ENCODE measurements at regions not wholly inside any gene's neighbourhood (a gene's known extent, or its start where the extent isn't known, plus 50 kb on each side); places are given as distances from the start of the nearest gene placed in this dataset.
"Not testable (repeated sequence)": the region's sequence is repeated elsewhere in the genome, so short reads cannot be mapped to it uniquely, and the experiment has no call there.

- DNase-seq (ENCODE audit: low spot score) = no peak
Measured at GRCh38 chr18:47409519-47409918, 158.1 kb upstream of the SKOR2 start.

- DNase-seq (ENCODE audit: low spot score) = no peak
Measured at GRCh38 chr18:47407736-47408135, 156.3 kb upstream of the SKOR2 start.

DNA sequence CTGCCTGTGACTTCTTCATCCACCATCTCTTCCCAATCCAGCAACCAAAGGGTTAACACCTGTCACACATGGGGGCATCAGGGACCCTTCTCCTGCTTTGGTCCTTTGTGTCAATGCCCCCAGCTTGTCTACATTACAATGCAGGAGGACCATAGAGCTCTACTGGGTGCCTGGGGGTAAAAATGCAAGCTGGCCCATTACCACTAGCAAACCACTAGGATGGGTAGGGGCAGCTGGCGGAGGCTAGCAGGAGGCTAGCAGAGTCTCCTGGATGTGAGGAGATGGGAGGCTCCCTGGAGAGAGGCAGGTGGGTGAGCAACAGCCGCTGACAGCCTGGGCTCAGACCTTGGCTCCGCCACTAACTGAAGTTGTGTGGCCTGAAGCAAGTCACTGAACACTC lies 153.4 kb upstream of the SKOR2 start:
- DNase-seq (ENCODE audit: low spot score) = no peak

- no peak for DNase-seq (ENCODE audit: low spot score)
Measured at GRCh38 chr18:47403949-47404348, 152.5 kb upstream of the SKOR2 start.

DNA sequence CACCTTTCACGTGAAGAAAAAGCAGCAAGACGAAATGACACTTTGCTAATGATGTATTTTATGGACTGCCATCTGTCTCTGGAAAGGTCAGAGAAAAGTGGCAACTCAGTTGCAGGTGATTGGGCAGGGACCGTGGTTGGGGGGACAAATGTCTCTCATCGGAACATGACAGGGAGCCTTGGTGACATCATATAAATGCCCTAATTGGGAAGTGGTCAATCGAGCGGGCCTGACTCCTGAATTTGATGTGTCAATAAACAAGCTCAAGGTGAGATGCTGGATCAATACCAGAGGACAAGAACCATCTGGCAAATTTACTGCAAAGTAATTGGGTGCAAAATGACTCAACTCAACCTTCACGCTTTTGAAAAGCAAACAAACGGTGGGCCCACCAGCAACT lies 151.9 kb upstream of the SKOR2 start:
- DNase-seq (ENCODE audit: low spot score) = no peak

- no peak for DNase-seq (ENCODE audit: low spot score)
Measured at GRCh38 chr18:47399475-47399874, 148.0 kb upstream of the SKOR2 start.

DNA sequence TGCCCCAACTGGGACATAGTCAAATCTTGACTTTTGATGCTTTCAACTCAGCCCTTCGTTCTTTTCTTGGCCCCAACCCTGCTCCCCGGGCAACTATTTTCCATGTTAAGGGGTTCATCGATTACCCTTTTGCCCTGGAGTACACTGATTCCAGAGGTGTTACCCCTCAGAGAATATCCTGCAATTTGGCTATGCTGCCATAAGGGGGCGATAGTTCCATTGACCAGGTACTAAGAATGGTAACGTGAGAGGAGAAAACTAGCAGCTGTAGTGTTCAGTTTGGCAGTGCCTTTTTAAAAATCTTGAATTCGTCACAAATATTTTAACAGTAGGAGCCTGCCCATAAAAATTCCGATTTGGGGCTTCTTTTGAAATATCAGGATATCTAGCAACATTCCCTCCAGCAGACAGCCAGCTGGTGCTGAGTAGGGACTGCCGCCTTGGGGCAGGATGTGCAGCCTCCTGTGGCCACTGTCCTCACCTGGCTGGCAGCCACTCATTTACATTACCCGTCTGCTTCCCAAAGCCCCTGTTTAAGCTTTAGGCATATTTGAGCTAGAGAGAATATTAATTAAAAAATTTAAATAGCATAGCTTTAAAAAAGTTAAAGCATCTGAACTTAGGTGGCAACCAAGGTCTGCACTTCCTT lies 146.3 kb upstream of the SKOR2 start:
- no peak for DNase-seq (ENCODE audit: low spot score)

- no peak for DNase-seq (ENCODE audit: low spot score)
Measured at GRCh38 chr18:47391665-47392064, 140.2 kb upstream of the SKOR2 start.

GRCh38 chr18:47390410-47391024 lies 139.1 kb upstream of the SKOR2 start:
- no peak for DNase-seq (ENCODE audit: low spot score)

GRCh38 chr18:47389210-47389609 lies 137.8 kb upstream of the SKOR2 start:
- DNase-seq (ENCODE audit: low spot score) = no peak

- no peak for DNase-seq (ENCODE audit: low spot score)
Measured at GRCh38 chr18:47387864-47388263, 136.4 kb upstream of the SKOR2 start.

- no peak for DNase-seq (ENCODE audit: low spot score)
Measured at GRCh38 chr18:47383729-47384128, 132.3 kb upstream of the SKOR2 start.

DNA sequence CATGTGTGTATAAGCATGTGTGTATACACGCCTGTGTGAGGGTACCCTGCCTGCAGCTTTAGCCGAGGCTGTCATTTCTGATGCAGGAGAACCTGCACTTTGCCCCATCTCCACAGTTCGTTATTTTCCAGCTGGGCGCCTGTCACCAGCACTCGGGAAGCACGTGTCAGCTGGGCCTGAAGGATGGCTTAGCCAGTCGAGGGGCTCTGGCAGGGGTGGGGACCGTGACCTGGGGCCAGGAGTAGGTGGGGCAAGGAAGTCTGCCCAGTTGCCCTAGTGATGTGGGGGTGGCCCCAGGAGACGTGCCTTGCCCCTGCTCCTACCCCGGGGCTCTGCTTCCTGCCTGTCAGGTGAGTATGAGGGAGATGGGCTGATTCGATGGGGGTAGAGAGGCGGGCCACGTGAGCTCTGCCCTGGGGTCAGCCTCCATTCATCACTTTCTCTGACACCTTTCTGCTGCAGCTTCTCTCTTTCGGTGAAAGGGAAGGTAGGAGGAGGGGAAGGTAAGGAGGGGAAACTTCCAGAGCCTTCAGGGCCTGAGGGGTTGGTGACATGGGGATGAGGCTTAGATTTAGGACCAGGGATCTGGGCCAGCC lies 130.6 kb upstream of the SKOR2 start:
- no peak for DNase-seq (ENCODE audit: low spot score)

- no peak for DNase-seq (ENCODE audit: low spot score)
Measured at GRCh38 chr18:47380153-47380552, 128.7 kb upstream of the SKOR2 start.

DNA sequence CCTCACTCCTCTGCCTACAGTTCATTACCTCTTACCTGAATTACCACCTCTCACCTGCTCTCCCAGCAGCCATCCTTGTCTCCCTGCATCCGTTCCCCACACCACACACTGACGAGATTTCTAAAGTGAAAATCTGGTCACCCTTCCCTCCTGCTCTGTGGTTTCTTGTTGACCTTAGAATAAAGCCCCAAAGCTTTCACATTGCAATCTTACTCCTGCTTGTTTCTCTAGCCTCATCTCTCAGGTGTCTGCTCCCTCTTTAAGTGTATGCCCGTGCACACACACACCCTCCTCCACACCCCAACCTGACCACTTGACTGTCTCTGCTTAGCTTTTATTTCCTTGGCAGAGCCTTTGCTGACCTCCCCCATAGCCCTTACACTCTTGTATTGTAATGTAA lies 122.0 kb upstream of the SKOR2 start:
- no peak for DNase-seq (ENCODE audit: low spot score)

- DNase-seq (ENCODE audit: low spot score) = no peak
Measured at GRCh38 chr18:47370052-47370451, 118.6 kb upstream of the SKOR2 start.

GRCh38 chr18:47354061-47354460 lies 102.6 kb upstream of the SKOR2 start:
- not testable (repeated sequence) for DNase-seq (ENCODE audit: low spot score)

DNA sequence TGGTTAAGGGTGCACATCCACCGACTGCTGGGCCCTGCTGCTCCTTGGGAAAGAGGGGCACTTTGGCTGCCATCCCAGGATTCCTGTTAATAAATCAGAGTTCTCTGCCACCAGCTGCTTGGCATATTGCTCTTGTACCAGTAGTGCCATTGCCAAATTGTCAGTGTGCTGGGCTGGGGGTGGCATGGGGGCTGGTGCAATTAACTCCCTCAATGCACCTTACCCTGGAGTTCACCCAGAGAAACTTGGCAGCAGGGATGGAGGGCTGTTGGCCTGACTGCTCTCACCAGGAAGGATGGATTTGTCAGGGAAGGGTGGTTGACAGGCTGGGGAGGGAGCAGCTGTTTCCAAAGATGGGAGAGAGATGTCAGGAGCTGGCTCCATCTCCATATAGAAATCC lies 94.6 kb upstream of the SKOR2 start:
- no peak for DNase-seq (ENCODE audit: low spot score)

DNA sequence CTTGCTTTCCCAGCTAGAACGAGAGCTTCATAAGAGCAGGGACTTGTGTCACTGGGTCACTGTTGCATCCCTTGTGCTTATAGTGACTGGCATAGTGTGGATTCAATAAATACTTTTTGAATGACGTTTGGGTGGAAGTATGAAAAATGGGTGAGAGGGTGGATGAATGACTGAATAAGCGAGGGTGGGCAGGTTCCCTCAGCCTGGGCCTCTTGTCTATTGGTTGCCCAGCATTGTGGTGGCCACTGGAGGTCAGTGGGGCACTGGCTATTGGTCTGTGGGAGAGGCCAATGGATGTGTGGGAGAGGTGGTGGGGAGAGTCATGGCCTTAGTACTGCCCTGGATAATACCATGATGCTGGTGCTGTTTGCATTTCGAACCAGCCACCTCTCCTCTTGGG lies 93.8 kb upstream of the SKOR2 start:
- no peak for DNase-seq (ENCODE audit: low spot score)

GRCh38 chr18:47343291-47343690 lies 91.8 kb upstream of the SKOR2 start:
- DNase-seq (ENCODE audit: low spot score) = no peak

- no peak for DNase-seq (ENCODE audit: low spot score)
Measured at GRCh38 chr18:47342566-47342965, 91.1 kb upstream of the SKOR2 start.

GRCh38 chr18:47341678-47342077 lies 90.2 kb upstream of the SKOR2 start:
- DNase-seq (ENCODE audit: low spot score) = no peak

GRCh38 chr18:47334966-47335365 lies 83.5 kb upstream of the SKOR2 start:
- DNase-seq (ENCODE audit: low spot score) = no peak
